GM21515 (cell line): ENCODE measurements at regions not wholly inside any gene's neighbourhood (a gene's known extent, or its start where the extent isn't known, plus 50 kb on each side); places are given as distances from the start of the nearest gene placed in this dataset.

Experiments
- ATAC-seq: cut with Tn5 transposase; IDR thresholded peaks from one replicate; pipeline ENCODE4 v1.9.1; 2021; ENCODE audit not compliant: unreplicated experiment

- no peak for ATAC-seq
These were observed 937.7 kb downstream of the CDH11 start for GRCh38 chr16:64184156-64184555.

GRCh38 chr16:64182985-64183384 lies 938.9 kb downstream of the CDH11 start:
- ATAC-seq = no peak

- no peak for ATAC-seq
These were observed 940.5 kb downstream of the CDH11 start for GRCh38 chr16:64181271-64181925.

- no peak for ATAC-seq
These were observed 941.5 kb downstream of the CDH11 start for GRCh38 chr16:64180136-64180900.

GRCh38 chr16:64174327-64174726 lies 947.5 kb downstream of the CDH11 start:
- ATAC-seq = no peak

GRCh38 chr16:64172652-64173051 lies 949.2 kb downstream of the CDH11 start:
- ATAC-seq = no peak

- no peak for ATAC-seq
These were observed 949.6 kb downstream of the CDH11 start for GRCh38 chr16:64172226-64172625.

- no peak for ATAC-seq
These were observed 950.2 kb downstream of the CDH11 start for GRCh38 chr16:64171632-64172031.

- no peak for ATAC-seq
These were observed 953.5 kb downstream of the CDH11 start for GRCh38 chr16:64168371-64168770.

- no peak for ATAC-seq
These were observed 953.9 kb downstream of the CDH11 start for GRCh38 chr16:64167936-64168335.

- ATAC-seq = no peak
These were observed 956.5 kb downstream of the CDH11 start for GRCh38 chr16:64165368-64165767.

- ATAC-seq = no peak
These were observed 959.1 kb downstream of the CDH11 start for GRCh38 chr16:64162613-64163375.

- no peak for ATAC-seq
These were observed 961.9 kb downstream of the CDH11 start for GRCh38 chr16:64159976-64160375.

- no peak for ATAC-seq
These were observed 962.8 kb downstream of the CDH11 start for GRCh38 chr16:64158941-64159588.

GRCh38 chr16:64153718-64154117 lies 968.1 kb downstream of the CDH11 start:
- ATAC-seq = no peak

GRCh38 chr16:64151990-64152767 lies 969.7 kb downstream of the CDH11 start:
- ATAC-seq = no peak

GRCh38 chr16:64150193-64150592 lies 971.7 kb downstream of the CDH11 start:
- no peak for ATAC-seq

- no peak for ATAC-seq
These were observed 972.1 kb downstream of the CDH11 start for GRCh38 chr16:64149756-64150155.

- no peak for ATAC-seq
These were observed 973.5 kb downstream of the CDH11 start for GRCh38 chr16:64148356-64148755.

- ATAC-seq = no peak
These were observed 973.9 kb downstream of the CDH11 start for GRCh38 chr16:64147941-64148340.

GRCh38 chr16:64144617-64145016 lies 977.2 kb downstream of the CDH11 start:
- ATAC-seq = no peak
